HEK293T (cell line): ENCODE measurements at regions not wholly inside any gene's neighbourhood (a gene's known extent, or its start where the extent isn't known, plus 50 kb on each side); places are given as distances from the start of the nearest gene placed in this dataset.

Experiments used
- ARNT ChIP-seq: fragments of 450-650 bp; IDR thresholded peaks from 2 replicates; pipeline ENCODE4 v1.6.1; 2017; ENCODE audit warnings: mild to moderate bottlenecking
- BHLHE40 ChIP-seq: fragments of 450-650 bp; IDR thresholded peaks from 2 replicates; pipeline ENCODE4 v1.6.1; 2016; ENCODE audit warnings: mild to moderate bottlenecking, moderate library complexity, borderline replicate concordance
- ELF4 ChIP-seq: fragments of 450-650 bp; IDR thresholded peaks from 2 replicates; pipeline ENCODE4 v1.6.1; 2017; ENCODE audit warnings: antibody characterized with exemption
- FOXA1 ChIP-seq: fragments of 450-650 bp; IDR thresholded peaks from 2 replicates; pipeline ENCODE4 v1.6.1; 2016; ENCODE audit warnings: mild to moderate bottlenecking
- LEF1 ChIP-seq: fragments of 450-650 bp; IDR thresholded peaks from 2 replicates; pipeline ENCODE4 v1.6.1; 2017; ENCODE audit warnings: mild to moderate bottlenecking, borderline replicate concordance
- SP1 ChIP-seq: fragments of 450-650 bp; IDR thresholded peaks from 2 replicates; pipeline ENCODE4 v1.6.1; 2017
- SUZ12 ChIP-seq: fragments of 450-650 bp; IDR thresholded peaks from 2 replicates; pipeline ENCODE4 v1.6.1; 2016; ENCODE audit warnings: mild to moderate bottlenecking
- TARDBP ChIP-seq: fragments of 450-650 bp; IDR thresholded peaks from 2 replicates; pipeline ENCODE4 v1.6.1; 2016
- TF ChIP-seq, protein P1 (sequence below): fragments of 450-650 bp; IDR thresholded peaks from 2 replicates; pipeline ENCODE4 v1.6.1; 2016

GRCh38 chr11:43135966-43136534 lies 175.7 kb upstream of the API5 start:
- TF ChIP-seq SUZ12 (no peak), FOXA1 (no peak), TARDBP (no peak), SP1 (no peak), ARNT (no peak), LEF1 (no peak), ELF4 (no peak), BHLHE40 (no peak)
- TF ChIP-seq, protein P1, sequence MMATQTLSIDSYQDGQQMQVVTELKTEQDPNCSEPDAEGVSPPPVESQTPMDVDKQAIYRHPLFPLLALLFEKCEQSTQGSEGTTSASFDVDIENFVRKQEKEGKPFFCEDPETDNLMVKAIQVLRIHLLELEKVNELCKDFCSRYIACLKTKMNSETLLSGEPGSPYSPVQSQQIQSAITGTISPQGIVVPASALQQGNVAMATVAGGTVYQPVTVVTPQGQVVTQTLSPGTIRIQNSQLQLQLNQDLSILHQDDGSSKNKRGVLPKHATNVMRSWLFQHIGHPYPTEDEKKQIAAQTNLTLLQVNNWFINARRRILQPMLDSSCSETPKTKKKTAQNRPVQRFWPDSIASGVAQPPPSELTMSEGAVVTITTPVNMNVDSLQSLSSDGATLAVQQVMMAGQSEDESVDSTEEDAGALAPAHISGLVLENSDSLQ = no peak
